Nephron progenitor cell (in vitro differentiated cells): ENCODE measurements at regions not wholly inside any gene's neighbourhood (a gene's known extent, or its start where the extent isn't known, plus 50 kb on each side); places are given as distances from the start of the nearest gene placed in this dataset.

Experiments
- DNase-seq: peaks from one replicate; pipeline ENCODE4 v3.0.0; 2021
- H3K27ac Mint-ChIP-seq: 2 replicates; pipeline ENCODE4 v1.8.0; 2021; ENCODE audit warnings: mild to moderate bottlenecking, moderate library complexity, mixed read lengths
- H3K27me3 Mint-ChIP-seq: 2 replicates; pipeline ENCODE4 v1.8.0; 2021; ENCODE audit warnings: mild to moderate bottlenecking, low read depth, mixed read lengths; ENCODE audit not compliant: poor library complexity
- H3K36me3 Mint-ChIP-seq: 2 replicates; pipeline ENCODE4 v1.8.0; 2021; ENCODE audit warnings: low read depth, mixed read lengths
- H3K4me1 Mint-ChIP-seq: 2 replicates; pipeline ENCODE4 v1.8.0; 2021; ENCODE audit warnings: mixed read lengths
- H3K4me3 Mint-ChIP-seq: 2 replicates; pipeline ENCODE4 v1.8.0; 2021; ENCODE audit warnings: mild to moderate bottlenecking, moderate library complexity, mixed read lengths
- H3K9me3 Mint-ChIP-seq: 2 replicates; pipeline ENCODE4 v1.8.0; 2021; ENCODE audit warnings: mild to moderate bottlenecking, moderate library complexity, mixed read lengths
- CTCF ChIP-seq: fragments of 200-600 bp; sonication (generic); IDR thresholded peaks from 2 replicates; pipeline ENCODE4 v1.5.0; 2021; ENCODE audit warnings: antibody characterized with exemption

- no peaks in the 10 kb centered on the region for H3K36me3 Mint-ChIP-seq
- H3K4me1 Mint-ChIP-seq = no peaks in the 10 kb centered on the region
- no peak overlapping the region for H3K4me3 Mint-ChIP-seq
- H3K27ac Mint-ChIP-seq = no peak overlapping the region
- TF ChIP-seq CTCF = no peak
- no peaks in the 10 kb centered on the region for H3K9me3 Mint-ChIP-seq
- H3K27me3 Mint-ChIP-seq = no peaks in the 10 kb centered on the region
- DNase-seq = no peak
Measured at GRCh38 chr1:79543394-79543793, 536.9 kb upstream of the ADGRL4 start.

- Mint-ChIP-seq H3K4me3 (no peak overlapping the region), H3K9me3 (no peaks in the 10 kb centered on the region), H3K27ac (no peak overlapping the region), H3K36me3 (no peaks in the 10 kb centered on the region), H3K4me1 (no peaks in the 10 kb centered on the region), H3K27me3 (no peaks in the 10 kb centered on the region)
- no peak for TF ChIP-seq CTCF
- DNase-seq = no peak
Measured at GRCh38 chr1:79539001-79539400, 532.5 kb upstream of the ADGRL4 start.

- Mint-ChIP-seq H3K27ac (no peak overlapping the region), H3K27me3 (no peaks in the 10 kb centered on the region), H3K9me3 (no peaks in the 10 kb centered on the region), H3K4me3 (no peak overlapping the region), H3K4me1 (no peaks in the 10 kb centered on the region), H3K36me3 (no peaks in the 10 kb centered on the region)
- no peak for DNase-seq
- TF ChIP-seq CTCF = no peak
Measured at GRCh38 chr1:79532555-79532954, 526.0 kb upstream of the ADGRL4 start.

DNA sequence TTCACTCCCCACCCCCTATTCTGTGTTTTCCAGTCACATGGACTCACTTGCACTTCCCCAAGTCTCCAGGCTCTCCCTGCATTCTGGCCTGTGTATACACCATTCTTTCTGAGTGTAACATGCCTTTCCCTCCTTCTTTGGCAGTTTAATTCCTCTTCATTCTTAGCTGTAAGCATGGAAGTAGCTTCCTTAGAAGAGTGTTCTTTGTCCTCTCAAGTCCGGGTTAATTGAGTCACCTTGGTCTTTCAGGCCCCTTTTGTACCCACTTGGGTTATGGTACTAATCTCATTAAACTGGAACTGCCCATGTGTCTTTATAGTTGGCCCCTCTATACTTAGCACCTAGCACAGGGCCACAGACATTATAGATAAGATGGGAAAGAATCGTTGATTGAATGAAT, 525.3 kb upstream of the ADGRL4 start:
- TF ChIP-seq CTCF = no peak
- no peaks in the 10 kb centered on the region for H3K27me3 Mint-ChIP-seq
- H3K9me3 Mint-ChIP-seq = no peaks in the 10 kb centered on the region
- H3K36me3 Mint-ChIP-seq = no peaks in the 10 kb centered on the region
- H3K4me3 Mint-ChIP-seq = no peak overlapping the region
- H3K4me1 Mint-ChIP-seq = no peaks in the 10 kb centered on the region
- H3K27ac Mint-ChIP-seq = peak overlapping the region; percentile 53
- no peak for DNase-seq

- no peak for DNase-seq
- Mint-ChIP-seq H3K27ac (no peak overlapping the region), H3K36me3 (no peaks in the 10 kb centered on the region), H3K4me1 (no peaks in the 10 kb centered on the region), H3K27me3 (no peaks in the 10 kb centered on the region), H3K9me3 (no peaks in the 10 kb centered on the region), H3K4me3 (no peak overlapping the region)
- TF ChIP-seq CTCF = no peak
Measured at GRCh38 chr1:79530476-79530875, 523.9 kb upstream of the ADGRL4 start.

- no peak for TF ChIP-seq CTCF
- no peak for DNase-seq
- Mint-ChIP-seq H3K27me3 (no peaks in the 10 kb centered on the region), H3K4me3 (no peak overlapping the region), H3K9me3 (no peaks in the 10 kb centered on the region), H3K4me1 (no peaks in the 10 kb centered on the region), H3K36me3 (no peaks in the 10 kb centered on the region), H3K27ac (no peak overlapping the region)
Measured at GRCh38 chr1:79530055-79530454, 523.5 kb upstream of the ADGRL4 start.
